BJ (cell line): ENCODE measurements at regions not wholly inside any gene's neighbourhood (a gene's known extent, or its start where the extent isn't known, plus 50 kb on each side); places are given as distances from the start of the nearest gene placed in this dataset.

Source experiments
- CTCF ChIA-PET: fragments of 350-600 bp; formaldehyde crosslinking; extraction: SDS; loops from one replicate; lab custom pipeline; 2021; ENCODE audit warnings: antibody characterized with exemption, inconsistent platforms; lab: Yijun Ruan, JAX
- POLR2A ChIA-PET: fragments of 300-600 bp; sonication (Branson Sonifier 250); formaldehyde crosslinking; extraction: SDS; loops from one replicate; lab custom pipeline; 2021; ENCODE audit warnings: antibody characterized with exemption; lab: Charles Lee
- DNase-seq: peaks from one replicate; pipeline ENCODE4 v3.0.0-alpha.2; 2011; ENCODE audit warnings: low read depth
- H3K27me3 ChIP-seq: 2 replicates; pipeline ENCODE4 v1.6.0; 2011; ENCODE audit warnings: low read length; ENCODE audit not compliant: control insufficient read depth, insufficient read depth
- H3K36me3 ChIP-seq: 2 replicates; pipeline ENCODE4 v1.5.1; 2011; ENCODE audit warnings: low read length; ENCODE audit not compliant: control insufficient read depth, insufficient read depth
- H3K4me3 ChIP-seq: 2 replicates; pipeline ENCODE4 v1.5.1; 2011; ENCODE audit warnings: low read depth, mild to moderate bottlenecking, control low read depth, low read length
- TF ChIP-seq, protein P1 (sequence below): IDR thresholded peaks from 2 replicates; pipeline ENCODE4 v1.5.1; 2011; ENCODE audit warnings: low read depth, mild to moderate bottlenecking, control low read depth, inconsistent platforms, low read length, moderate library complexity; ENCODE audit not compliant: insufficient read depth

DNA sequence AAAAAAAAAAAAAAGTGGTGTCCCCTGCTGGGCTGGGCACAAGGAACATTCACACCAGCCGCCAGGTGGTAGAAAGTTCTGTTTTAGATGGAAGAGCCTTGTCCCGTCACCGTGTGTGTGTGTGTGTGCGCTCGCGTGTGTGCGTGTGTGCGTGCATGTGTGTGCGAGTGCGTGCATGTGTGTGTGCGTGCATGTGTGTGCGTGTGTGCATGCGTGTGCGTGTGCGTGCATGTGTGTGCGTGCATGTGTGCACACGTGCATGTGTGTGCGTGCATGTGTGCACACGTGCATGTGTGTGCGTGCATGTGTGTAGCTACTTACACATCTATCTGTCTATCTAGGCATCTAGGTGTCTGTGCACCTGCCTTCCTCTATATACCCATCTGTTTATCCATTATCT is 491.7 kb downstream of the NPHP4 start:
- ChIA-PET CTCF (interaction anchor here (0.7 kb wide), 1 partner anchor 14 kb away, joined by 4 read pairs; no protein-coding TSS in a partner anchor), POLR2A (no interaction called here)
- DNase-seq, result no peak
- Histone ChIP-seq H3K4me3 (no peak overlapping the region), H3K36me3 (no peaks in the 10 kb centered on the region), H3K27me3 (no peaks in the 10 kb centered on the region)
- TF ChIP-seq, protein P1, sequence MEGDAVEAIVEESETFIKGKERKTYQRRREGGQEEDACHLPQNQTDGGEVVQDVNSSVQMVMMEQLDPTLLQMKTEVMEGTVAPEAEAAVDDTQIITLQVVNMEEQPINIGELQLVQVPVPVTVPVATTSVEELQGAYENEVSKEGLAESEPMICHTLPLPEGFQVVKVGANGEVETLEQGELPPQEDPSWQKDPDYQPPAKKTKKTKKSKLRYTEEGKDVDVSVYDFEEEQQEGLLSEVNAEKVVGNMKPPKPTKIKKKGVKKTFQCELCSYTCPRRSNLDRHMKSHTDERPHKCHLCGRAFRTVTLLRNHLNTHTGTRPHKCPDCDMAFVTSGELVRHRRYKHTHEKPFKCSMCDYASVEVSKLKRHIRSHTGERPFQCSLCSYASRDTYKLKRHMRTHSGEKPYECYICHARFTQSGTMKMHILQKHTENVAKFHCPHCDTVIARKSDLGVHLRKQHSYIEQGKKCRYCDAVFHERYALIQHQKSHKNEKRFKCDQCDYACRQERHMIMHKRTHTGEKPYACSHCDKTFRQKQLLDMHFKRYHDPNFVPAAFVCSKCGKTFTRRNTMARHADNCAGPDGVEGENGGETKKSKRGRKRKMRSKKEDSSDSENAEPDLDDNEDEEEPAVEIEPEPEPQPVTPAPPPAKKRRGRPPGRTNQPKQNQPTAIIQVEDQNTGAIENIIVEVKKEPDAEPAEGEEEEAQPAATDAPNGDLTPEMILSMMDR, result no peak

DNA sequence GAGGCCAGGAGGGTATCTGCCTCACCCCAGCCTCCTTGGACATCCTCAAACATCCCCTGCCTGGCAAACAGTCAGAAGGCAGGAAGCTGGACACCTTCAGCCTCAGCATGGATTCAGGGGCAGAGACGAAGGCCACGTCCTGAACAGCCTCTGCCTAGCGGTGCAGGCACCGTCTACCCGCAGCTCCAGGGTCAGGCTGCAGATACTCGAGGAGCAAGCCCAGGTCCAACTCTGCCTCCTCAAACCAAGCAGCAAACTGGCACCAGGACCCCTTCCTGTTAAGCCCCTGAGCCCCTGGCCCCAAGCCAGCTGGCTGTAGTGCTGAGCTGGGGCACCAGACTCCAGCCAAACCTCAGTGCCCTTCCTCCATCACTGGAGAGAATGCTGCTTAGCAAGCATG is 494.7 kb downstream of the NPHP4 start:
- DNase-seq, result no peak
- Histone ChIP-seq H3K4me3 (no peak overlapping the region), H3K36me3 (no peaks in the 10 kb centered on the region), H3K27me3 (no peaks in the 10 kb centered on the region)
- TF ChIP-seq, protein P1, result no peak
- POLR2A ChIA-PET, result no interaction called here
- CTCF ChIA-PET, result interaction anchor here (0.6 kb wide), 1 partner anchor 13 kb away, joined by 4 read pairs; no protein-coding TSS in a partner anchor

DNA sequence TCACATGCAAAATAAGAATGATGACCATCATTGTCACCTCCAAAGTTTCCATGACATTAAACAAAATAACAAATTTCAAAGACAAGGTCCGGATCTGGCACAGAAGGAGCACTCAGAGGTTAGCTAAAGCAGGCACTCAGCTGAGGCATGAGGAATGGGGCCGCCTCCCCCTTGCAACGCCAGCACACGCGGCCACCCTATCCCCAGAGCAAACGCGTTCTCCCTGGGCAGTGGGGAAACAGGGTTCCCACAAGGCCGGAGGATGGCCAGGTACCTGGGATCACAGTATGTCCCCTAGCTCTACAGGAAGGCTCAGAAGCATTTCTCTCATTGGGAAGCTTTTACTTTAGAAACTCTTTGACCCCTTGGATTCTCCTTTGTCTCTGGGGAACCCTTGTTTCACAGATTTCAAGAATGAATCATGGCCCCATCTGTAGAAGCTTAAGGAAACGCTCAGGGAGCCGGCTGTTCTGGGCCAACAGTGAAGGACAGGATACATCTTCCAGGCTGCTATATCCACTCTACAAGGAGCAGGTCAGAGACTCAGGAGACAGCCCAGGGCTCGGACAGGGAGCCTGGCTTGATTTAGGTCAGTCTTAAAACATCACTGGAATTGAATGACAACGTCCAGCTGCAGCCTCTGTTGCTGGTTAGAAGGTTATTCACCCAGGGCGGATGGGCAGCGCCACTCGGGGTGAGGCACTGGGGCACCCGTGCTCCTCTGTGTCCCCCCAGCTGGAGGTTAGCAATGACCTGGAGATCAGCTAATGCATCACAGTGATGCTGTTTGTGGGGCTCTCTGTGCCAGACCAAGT is 496.4 kb downstream of the NPHP4 start:
- no peak for DNase-seq
- ChIA-PET CTCF (no interaction called here), POLR2A (no interaction called here)
- H3K27me3 ChIP-seq, result no peaks in the 10 kb centered on the region
- H3K36me3 ChIP-seq, result no peaks in the 10 kb centered on the region
- no peak overlapping the region for H3K4me3 ChIP-seq
- TF ChIP-seq, protein P1, result no peak

DNA sequence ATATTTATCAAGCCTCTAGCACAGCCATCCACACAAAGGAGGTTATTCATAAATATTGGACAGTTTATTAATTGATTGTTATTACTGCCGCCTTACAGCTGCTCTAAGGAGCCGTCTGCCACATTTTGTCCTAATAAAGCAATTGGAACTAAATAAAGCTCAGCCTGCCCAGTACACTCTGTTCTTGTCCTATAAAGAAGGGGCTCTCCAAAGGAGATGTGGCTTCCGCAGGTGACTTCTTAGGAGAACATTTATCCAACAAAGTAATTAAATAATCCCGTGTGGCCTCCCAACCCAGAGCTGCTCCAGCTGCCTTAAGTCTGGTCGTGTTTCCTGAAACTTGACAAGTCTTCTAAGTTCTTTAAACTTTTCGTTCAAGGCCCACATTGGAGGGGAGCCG is 497.7 kb downstream of the NPHP4 start:
- Histone ChIP-seq H3K36me3 (no peaks in the 10 kb centered on the region), H3K4me3 (no peak overlapping the region), H3K27me3 (no peaks in the 10 kb centered on the region)
- CTCF ChIA-PET, result interaction anchor here (0.6 kb wide), 1 partner anchor 14 kb away, joined by 3 read pairs; no protein-coding TSS in a partner anchor
- TF ChIP-seq, protein P1, result no peak
- DNase-seq, result no peak
- POLR2A ChIA-PET, result no interaction called here

DNA sequence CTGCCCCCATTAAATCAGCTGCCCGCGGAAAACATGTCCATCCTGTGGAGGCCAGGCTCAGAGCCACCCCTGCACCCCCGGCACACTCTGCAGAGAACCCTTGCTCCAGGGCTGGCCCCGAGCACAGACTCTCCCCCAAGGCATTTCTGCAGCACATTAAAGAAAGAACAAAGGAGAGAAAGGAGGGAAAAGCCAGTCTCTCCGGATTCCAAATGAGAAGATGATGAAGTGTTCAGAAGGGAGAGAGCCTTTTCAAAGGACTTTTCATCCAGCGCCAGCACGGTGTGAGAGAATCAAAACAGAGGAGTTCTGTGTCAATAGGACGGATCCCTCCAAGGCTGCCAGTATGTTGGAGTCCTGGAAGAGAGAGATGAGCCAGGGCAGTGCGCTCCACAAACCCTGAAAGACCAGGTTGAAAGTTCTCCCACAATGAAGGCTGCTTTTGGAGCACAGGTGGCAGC is 498.3 kb downstream of the NPHP4 start:
- Histone ChIP-seq H3K27me3 (no peaks in the 10 kb centered on the region), H3K36me3 (no peaks in the 10 kb centered on the region), H3K4me3 (no peak overlapping the region)
- TF ChIP-seq, protein P1, result no peak
- CTCF ChIA-PET, result interaction anchor here (0.6 kb wide), 1 partner anchor 14 kb away, joined by 3 read pairs; no protein-coding TSS in a partner anchor
- POLR2A ChIA-PET, result no interaction called here
- no peak for DNase-seq
